Hepatocyte (in vitro differentiated cells): ENCODE measurements at regions not wholly inside any gene's neighbourhood (a gene's known extent, or its start where the extent isn't known, plus 50 kb on each side); places are given as distances from the start of the nearest gene placed in this dataset.

Source experiments
- DNase-seq: peaks from one replicate; pipeline ENCODE4 v3.0.0-alpha.2; 2016; ENCODE audit warnings: low spot score
- H2AFZ ChIP-seq: fragments of 200-600 bp; sonication (generic); 2 replicates; pipeline ENCODE4 v1.6.0; 2016; ENCODE audit warnings: antibody characterized with exemption, mild to moderate bottlenecking
- H3K27ac ChIP-seq: fragments of 200-600 bp; sonication (generic); 2 replicates; pipeline ENCODE4 v1.5.1; 2016; ENCODE audit warnings: mild to moderate bottlenecking
- H3K27me3 ChIP-seq: fragments of 200-600 bp; sonication (generic); 2 replicates; pipeline ENCODE4 v1.6.1; 2016
- H3K36me3 ChIP-seq: fragments of 200-600 bp; sonication (generic); replicated peaks from 2 replicates; pipeline ENCODE4 v1.5.1; 2016; ENCODE audit warnings: low read depth; ENCODE audit not compliant: insufficient read depth
- H3K4me1 ChIP-seq: fragments of 200-600 bp; sonication (generic); 2 replicates; pipeline ENCODE4 v1.5.1; 2016; ENCODE audit warnings: mild to moderate bottlenecking, moderate library complexity; ENCODE audit not compliant: insufficient read depth
- H3K4me2 ChIP-seq: fragments of 200-600 bp; sonication (generic); 2 replicates; pipeline ENCODE4 v1.6.0; 2016
- H3K4me3 ChIP-seq: fragments of 200-600 bp; sonication (generic); 2 replicates; pipeline ENCODE4 v1.5.1; 2016; ENCODE audit warnings: mild to moderate bottlenecking
- H3K79me2 ChIP-seq: fragments of 200-600 bp; sonication (generic); 2 replicates; pipeline ENCODE4 v1.6.0; 2017; ENCODE audit warnings: mild to moderate bottlenecking
- H3K9me2 ChIP-seq: fragments of 200-600 bp; sonication (generic); replicated peaks from 2 replicates; pipeline ENCODE4 v1.6.0; 2017; ENCODE audit warnings: mild to moderate bottlenecking; ENCODE audit not compliant: insufficient read depth
- H3K9me3 ChIP-seq: fragments of 200-600 bp; sonication (generic); 2 replicates; pipeline ENCODE4 v1.5.1; 2016; ENCODE audit warnings: low read depth, mild to moderate bottlenecking
- H4K20me1 ChIP-seq: fragments of 200-600 bp; sonication (generic); 2 replicates; pipeline ENCODE4 v1.6.0; 2016; ENCODE audit warnings: mild to moderate bottlenecking; ENCODE audit not compliant: insufficient read depth, poor library complexity, severe bottlenecking
- EZH2 ChIP-seq: fragments of 200-600 bp; sonication (generic); IDR thresholded peaks from 2 replicates; pipeline ENCODE4 v1.6.1; 2016; ENCODE audit warnings: antibody characterized with exemption, mild to moderate bottlenecking, borderline replicate concordance
- EZH2phosphoT487 ChIP-seq: fragments of 200-600 bp; sonication (generic); IDR thresholded peaks from one replicate; pipeline ENCODE4 v1.6.1; 2018; ENCODE audit warnings: antibody characterized with exemption, mild to moderate bottlenecking, low read depth, moderate library complexity; ENCODE audit not compliant: unreplicated experiment, severe bottlenecking
- WGBS: methylation state at CpG from one replicate; pipeline ENCODE4 v1.1.6; 2016; ENCODE audit warnings: low lambda C conversion rate; ENCODE audit errors: missing lambda C conversion rate; 5-methylcytosine and 5-hydroxymethylcytosine counted together
- TF ChIP-seq, protein P1 (sequence below): fragments of 200-600 bp; sonication (generic); IDR thresholded peaks from 2 replicates; pipeline ENCODE4 v1.5.1; 2016; ENCODE audit warnings: antibody characterized with exemption, mild to moderate bottlenecking; ENCODE audit not compliant: poor library complexity

DNA sequence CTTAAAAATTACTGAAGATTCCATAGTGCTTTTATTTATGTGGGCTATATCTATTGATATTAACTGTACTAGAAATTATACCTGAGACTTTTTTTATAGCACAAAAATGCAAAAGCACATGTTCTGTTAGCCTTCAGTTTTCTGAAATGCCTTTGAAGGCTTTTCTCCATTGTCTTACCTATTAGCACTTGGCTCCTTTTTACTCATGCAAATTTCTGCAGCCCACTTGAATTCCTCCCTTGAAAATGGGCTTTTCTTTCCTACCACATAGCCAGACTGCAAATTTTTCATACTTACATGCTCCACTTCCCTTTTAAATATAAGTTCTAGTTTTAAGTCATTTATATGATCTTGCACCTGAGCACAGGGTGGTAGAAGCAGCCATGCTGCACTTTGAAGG, 453.0 kb upstream of the TRIB2 start:
- no peaks in the 10 kb centered on the region for H3K4me1 ChIP-seq
- no peaks in the 10 kb centered on the region for H3K36me3 ChIP-seq
- no peak overlapping the region for H3K4me3 ChIP-seq
- H3K27ac ChIP-seq, result no peak overlapping the region
- no peaks in the 10 kb centered on the region for H3K79me2 ChIP-seq
- TF ChIP-seq, protein P1, sequence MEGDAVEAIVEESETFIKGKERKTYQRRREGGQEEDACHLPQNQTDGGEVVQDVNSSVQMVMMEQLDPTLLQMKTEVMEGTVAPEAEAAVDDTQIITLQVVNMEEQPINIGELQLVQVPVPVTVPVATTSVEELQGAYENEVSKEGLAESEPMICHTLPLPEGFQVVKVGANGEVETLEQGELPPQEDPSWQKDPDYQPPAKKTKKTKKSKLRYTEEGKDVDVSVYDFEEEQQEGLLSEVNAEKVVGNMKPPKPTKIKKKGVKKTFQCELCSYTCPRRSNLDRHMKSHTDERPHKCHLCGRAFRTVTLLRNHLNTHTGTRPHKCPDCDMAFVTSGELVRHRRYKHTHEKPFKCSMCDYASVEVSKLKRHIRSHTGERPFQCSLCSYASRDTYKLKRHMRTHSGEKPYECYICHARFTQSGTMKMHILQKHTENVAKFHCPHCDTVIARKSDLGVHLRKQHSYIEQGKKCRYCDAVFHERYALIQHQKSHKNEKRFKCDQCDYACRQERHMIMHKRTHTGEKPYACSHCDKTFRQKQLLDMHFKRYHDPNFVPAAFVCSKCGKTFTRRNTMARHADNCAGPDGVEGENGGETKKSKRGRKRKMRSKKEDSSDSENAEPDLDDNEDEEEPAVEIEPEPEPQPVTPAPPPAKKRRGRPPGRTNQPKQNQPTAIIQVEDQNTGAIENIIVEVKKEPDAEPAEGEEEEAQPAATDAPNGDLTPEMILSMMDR, result no peak
- TF ChIP-seq EZH2phosphoT487 (no peak), EZH2 (no peak)
- H4K20me1 ChIP-seq, result no peaks in the 10 kb centered on the region
- H3K4me2 ChIP-seq, result no peak overlapping the region
- H3K9me3 ChIP-seq, result no peaks in the 10 kb centered on the region
- H3K9me2 ChIP-seq, result no peaks in the 10 kb centered on the region
- no peaks in the 10 kb centered on the region for H3K27me3 ChIP-seq
- DNase-seq, result no peak
- H2AFZ ChIP-seq, result no peak overlapping the region

DNA sequence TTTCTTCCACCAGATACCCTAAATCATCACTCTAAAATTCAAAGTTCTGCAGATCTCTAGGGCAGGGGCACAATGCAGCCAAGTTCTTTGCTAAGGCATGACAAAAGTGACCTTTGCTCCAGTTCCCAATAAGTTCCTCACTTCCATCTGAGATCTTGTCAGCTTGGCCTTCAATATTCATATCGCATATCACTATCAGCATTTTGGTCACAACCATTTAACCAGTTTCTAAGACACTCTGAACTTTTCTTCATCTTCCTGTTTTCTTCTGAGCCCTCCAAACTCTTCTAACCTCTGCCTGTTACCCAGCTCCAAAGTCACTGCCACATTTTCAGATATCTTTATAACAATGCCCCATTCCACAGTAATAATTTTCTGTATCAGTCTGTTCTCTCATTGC, 452.6 kb upstream of the TRIB2 start:
- Histone ChIP-seq H3K4me2 (no peak overlapping the region), H2AFZ (no peak overlapping the region), H3K27ac (no peak overlapping the region), H3K9me2 (no peaks in the 10 kb centered on the region), H3K36me3 (no peaks in the 10 kb centered on the region), H3K79me2 (no peaks in the 10 kb centered on the region), H3K9me3 (no peaks in the 10 kb centered on the region), H3K4me3 (no peak overlapping the region), H3K4me1 (no peaks in the 10 kb centered on the region), H3K27me3 (no peaks in the 10 kb centered on the region), H4K20me1 (no peaks in the 10 kb centered on the region)
- DNase-seq, result no peak
- TF ChIP-seq, protein P1, result no peak
- TF ChIP-seq EZH2 (no peak), EZH2phosphoT487 (no peak)
- 92% methylated on average over 1 of the region's 1 CpG for WGBS

DNA sequence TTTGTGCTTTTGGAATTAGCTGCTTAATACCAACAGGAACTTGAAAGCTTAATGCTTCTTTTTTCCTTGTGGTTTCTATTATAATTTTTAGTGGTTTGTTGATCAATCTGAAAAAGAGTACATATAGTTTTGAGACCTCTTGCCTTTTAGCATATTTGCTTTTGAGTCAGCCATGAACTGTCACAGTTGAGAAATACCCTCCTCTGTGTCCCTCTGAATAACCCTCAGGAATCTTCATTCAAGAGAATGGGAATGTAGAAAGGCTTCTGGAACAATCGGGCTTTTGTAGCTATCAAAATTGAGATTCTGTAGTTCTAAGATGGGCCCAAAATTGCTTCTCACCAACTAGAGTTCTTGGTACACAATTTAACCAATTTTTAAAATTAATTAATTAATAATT, 451.1 kb upstream of the TRIB2 start:
- Histone ChIP-seq H3K9me3 (no peaks in the 10 kb centered on the region), H3K4me2 (no peak overlapping the region), H3K4me3 (no peak overlapping the region), H3K4me1 (no peaks in the 10 kb centered on the region), H3K79me2 (no peaks in the 10 kb centered on the region), H4K20me1 (no peaks in the 10 kb centered on the region), H3K27ac (no peak overlapping the region), H3K36me3 (no peaks in the 10 kb centered on the region), H3K9me2 (no peaks in the 10 kb centered on the region), H2AFZ (no peak overlapping the region), H3K27me3 (no peaks in the 10 kb centered on the region)
- TF ChIP-seq EZH2phosphoT487, result no peak
- no peak for TF ChIP-seq EZH2
- TF ChIP-seq, protein P1, result no peak
- WGBS, result 85% methylated on average over 1 of the region's 1 CpG
- no peak for DNase-seq

DNA sequence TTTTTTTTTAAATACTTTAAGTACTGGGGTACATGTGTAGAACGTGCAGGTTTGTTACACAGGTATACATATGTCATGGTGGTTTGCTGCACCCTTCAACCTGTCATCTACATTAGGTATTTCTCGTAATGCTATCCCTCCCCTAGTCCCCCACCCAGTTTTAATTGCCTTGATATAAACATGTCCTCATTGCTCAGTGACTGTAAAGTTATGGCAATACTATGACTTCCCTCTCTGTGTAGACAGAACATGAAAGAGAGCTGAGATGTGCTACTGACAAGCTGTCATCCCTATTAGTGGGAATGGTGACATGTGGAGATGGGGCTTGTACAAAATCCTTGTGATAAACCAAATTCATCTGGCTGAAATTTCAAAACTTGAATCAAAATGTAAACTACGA, 449.7 kb upstream of the TRIB2 start:
- H3K79me2 ChIP-seq, result no peaks in the 10 kb centered on the region
- WGBS, result 94% methylated on average over 3 of the region's 3 CpGs
- no peak for DNase-seq
- H3K9me2 ChIP-seq, result no peaks in the 10 kb centered on the region
- TF ChIP-seq, protein P1, result no peak
- no peak for TF ChIP-seq EZH2
- TF ChIP-seq EZH2phosphoT487, result no peak
- H3K9me3 ChIP-seq, result no peaks in the 10 kb centered on the region
- no peaks in the 10 kb centered on the region for H3K4me1 ChIP-seq
- H2AFZ ChIP-seq, result no peak overlapping the region
- no peaks in the 10 kb centered on the region for H3K27me3 ChIP-seq
- no peak overlapping the region for H3K4me3 ChIP-seq
- H4K20me1 ChIP-seq, result no peaks in the 10 kb centered on the region
- H3K36me3 ChIP-seq, result no peaks in the 10 kb centered on the region
- H3K27ac ChIP-seq, result no peak overlapping the region
- no peak overlapping the region for H3K4me2 ChIP-seq
